Pancreas (tissue), 10 donors: ENCODE measurements at regions not wholly inside any gene's neighbourhood (a gene's known extent, or its start where the extent isn't known, plus 50 kb on each side); places are given as distances from the start of the nearest gene placed in this dataset.

Source experiments
- ATAC-seq, 4 donors: fragments of 200-7000 bp; cut with Tn5 transposase; one replicate each; pipeline versions ENCODE4 v1.8.0 to v1.9.1; 2020; ENCODE audit warnings: mild to moderate bottlenecking in 4 of 4, moderate library complexity in 4 of 4
- DNase-seq, 6 donors: peaks; one replicate each; pipeline ENCODE4 v3.0.0-alpha.2; 2020
- FAIRE-seq: peaks from 2 replicates; lab custom pipeline; 2012; peaks lifted over from hg19 to GRCh38; lab: Jason Lieb, UNC
- H3K27ac ChIP-seq, 4 donors: fragments of 200-600 bp; sonication (generic); 1 replicate in 3 of 4; 2 replicates in 1 of 4; pipeline versions ENCODE4 v1.5.0 to v1.8.0; 2020
- H3K27me3 ChIP-seq, 4 donors: fragments of 200-600 bp; one replicate each; pipeline ENCODE4 v1.8.0; 2021
- H3K36me3 ChIP-seq, 3 donors: fragments of 200-600 bp; sonication (generic) in 1 of 3; one replicate each; pipeline versions ENCODE4 v1.5.0 to v1.8.0; 2020 to 2021
- H3K4me1 ChIP-seq, 3 donors: fragments of 200-600 bp; one replicate each; pipeline ENCODE4 v1.8.0; 2021
- H3K4me3 ChIP-seq, 4 donors: fragments of 200-600 bp; sonication (generic) in 2 of 4; one replicate each; pipeline versions ENCODE4 v1.5.0 to v1.8.0; 2020 to 2021
- H3K9me3 ChIP-seq, 4 donors: fragments of 200-600 bp; one replicate each; pipeline ENCODE4 v1.8.0; 2021
- CTCF ChIP-seq, 4 donors: fragments of 200-600 bp; sonication (generic) in 3 of 4; IDR thresholded peaks; one replicate each; pipeline versions ENCODE4 v1.5.0 to v1.8.0; 2021; ENCODE audit warnings: antibody characterized with exemption in 4 of 4
- WGBS, 2 donors: extraction: QIAGEN DNeasy Blood & Tissue Kit; methylation state at CpG; one replicate each; pipeline ENCODE4 v1.1.7; 2013; 5-methylcytosine and 5-hydroxymethylcytosine counted together
- intact Hi-C, 3 donors: fragments of 100-400 bp; cut with DNase I; formaldehyde crosslinking; loops; one replicate each; pipeline versions ENCODE4 v1.11.1 to v1.14.2; 2022
- donor health status: healthy with polysubstance abuse.
- donor health status: DM: no; HTN: no; CAD: no; lungs with moderate emphysema.
- donor health status: DM: no; HTN: no; CAD: no.
- donor health status: control.
- donor health status: control.
- donor health status: Bipolar disorder and iron deficiency.
- donor health status: DM: yes; HTN: yes; CAD: no.
- donor health status: DM: no; HTN: no; CAD: no.
- donor health status: DM: no; HTN: no; CAD: no.
- donor health status: DM: yes; HTN: yes; CAD: no.

GRCh38 chr4:24243641-24244040 is 340.7 kb downstream of the DHX15 start:
- H3K4me3 ChIP-seq: no peak overlapping the region
- no peak for FAIRE-seq
- H3K4me1 ChIP-seq: no peaks in the 10 kb centered on the region
- no peaks in the 10 kb centered on the region for H3K27me3 ChIP-seq
- ATAC-seq: no peak
- H3K36me3 ChIP-seq: no peaks in the 10 kb centered on the region
- no peak for DNase-seq
- H3K9me3 ChIP-seq: no peaks in the 10 kb centered on the region
- intact Hi-C loops: no loop called here
- H3K27ac ChIP-seq: no peak overlapping the region
- no peak for TF ChIP-seq CTCF (IDR thresholded peaks at IDR 0.05)
- WGBS, 2 donors: 55 to 68% methylated on average over 2 of the region's 2 CpGs

- intact Hi-C loops: no loop called here
Measured at GRCh38 chr4:24241511-24241910, 342.8 kb downstream of the DHX15 start.

GRCh38 chr4:24240655-24241054 is 343.7 kb downstream of the DHX15 start:
- H3K27ac ChIP-seq: no peak overlapping the region
- no peak overlapping the region for H3K4me3 ChIP-seq
- no peak for TF ChIP-seq CTCF (IDR thresholded peaks at IDR 0.05)
- no peaks in the 10 kb centered on the region for H3K9me3 ChIP-seq
- H3K4me1 ChIP-seq: no peaks in the 10 kb centered on the region
- no peaks in the 10 kb centered on the region for H3K36me3 ChIP-seq
- no peaks in the 10 kb centered on the region for H3K27me3 ChIP-seq
- DNase-seq (no peak), FAIRE-seq (no peak), ATAC-seq (no peak)
- intact Hi-C loops: no loop called here

More at GRCh38 chr4:24241511-24241910, 342.8 kb downstream of the DHX15 start:
- H3K4me3 ChIP-seq: no peak overlapping the region
- H3K27ac ChIP-seq: no peak overlapping the region
- 52 to 67% methylated on average over 5 of the region's 5 CpGs for WGBS, 2 donors
- no peak for DNase-seq
- H3K4me1 ChIP-seq: no peaks in the 10 kb centered on the region
- no peak for ATAC-seq
- H3K27me3 ChIP-seq: no peaks in the 10 kb centered on the region
- no peak for TF ChIP-seq CTCF (IDR thresholded peaks at IDR 0.05)
- FAIRE-seq: no peak
- no peaks in the 10 kb centered on the region for H3K36me3 ChIP-seq
- H3K9me3 ChIP-seq: no peaks in the 10 kb centered on the region

GRCh38 chr4:24237709-24238108 is 346.6 kb downstream of the DHX15 start:
- Histone ChIP-seq H3K36me3 (no peaks in the 10 kb centered on the region), H3K4me3 (no peak overlapping the region), H3K9me3 (no peaks in the 10 kb centered on the region), H3K27ac (no peak overlapping the region), H3K4me1 (no peaks in the 10 kb centered on the region), H3K27me3 (no peaks in the 10 kb centered on the region)
- FAIRE-seq (no peak), DNase-seq (no peak), ATAC-seq (no peak)
- no peak for TF ChIP-seq CTCF (IDR thresholded peaks at IDR 0.05)
- 74 to 83% methylated on average over 7 of the region's 7 CpGs for WGBS, 2 donors
- intact Hi-C loops: no loop called here

GRCh38 chr4:24236532-24236931 is 346.7 kb upstream of the PPARGC1A start:
- Histone ChIP-seq H3K4me3 (no peak overlapping the region), H3K4me1 (no peaks in the 10 kb centered on the region), H3K27ac (no peak overlapping the region), H3K36me3 (no peaks in the 10 kb centered on the region), H3K9me3 (no peaks in the 10 kb centered on the region), H3K27me3 (no peaks in the 10 kb centered on the region)
- intact Hi-C loops: no loop called here
- ATAC-seq (no peak), FAIRE-seq (no peak), DNase-seq (no peak)
- WGBS, 2 donors: 55 to 58% methylated on average over 3 of the region's 3 CpGs
- no peak for TF ChIP-seq CTCF (IDR thresholded peaks at IDR 0.05)
